C4-2B (cell line): ENCODE measurements at regions not wholly inside any gene's neighbourhood (a gene's known extent, or its start where the extent isn't known, plus 50 kb on each side); places are given as distances from the start of the nearest gene placed in this dataset.

Experiments used
- ZFX ChIP-seq: fragments of 450-650 bp; IDR thresholded peaks from 2 replicates; pipeline ENCODE4 v1.6.1; 2017
- TF ChIP-seq, protein P1 (sequence below): fragments of 450-650 bp; conservative IDR thresholded peaks from 2 replicates; pipeline ENCODE4 v1.5.1; 2017; ENCODE audit warnings: mild to moderate bottlenecking

DNA sequence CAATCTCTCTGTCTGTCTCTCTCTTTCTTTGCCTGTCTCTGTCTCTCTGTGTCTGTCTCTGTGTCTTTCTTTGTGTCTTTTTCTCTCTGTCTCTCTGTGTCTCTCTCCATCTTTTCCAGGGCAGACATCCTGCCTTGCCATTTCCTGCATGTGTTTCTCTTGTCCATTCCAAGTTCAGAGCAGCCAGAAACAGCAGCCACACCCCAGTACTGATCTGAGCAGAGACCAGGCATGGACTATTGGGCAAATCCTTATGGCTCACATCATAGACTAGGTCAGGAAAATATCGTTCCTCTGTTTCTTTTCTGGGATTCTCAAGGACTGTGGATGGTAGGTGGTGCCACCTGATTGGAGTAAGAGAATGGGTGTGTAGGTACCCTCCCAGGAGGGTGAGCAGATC, 95.8 kb downstream of the RAMP3 start:
- TF ChIP-seq, protein P1, sequence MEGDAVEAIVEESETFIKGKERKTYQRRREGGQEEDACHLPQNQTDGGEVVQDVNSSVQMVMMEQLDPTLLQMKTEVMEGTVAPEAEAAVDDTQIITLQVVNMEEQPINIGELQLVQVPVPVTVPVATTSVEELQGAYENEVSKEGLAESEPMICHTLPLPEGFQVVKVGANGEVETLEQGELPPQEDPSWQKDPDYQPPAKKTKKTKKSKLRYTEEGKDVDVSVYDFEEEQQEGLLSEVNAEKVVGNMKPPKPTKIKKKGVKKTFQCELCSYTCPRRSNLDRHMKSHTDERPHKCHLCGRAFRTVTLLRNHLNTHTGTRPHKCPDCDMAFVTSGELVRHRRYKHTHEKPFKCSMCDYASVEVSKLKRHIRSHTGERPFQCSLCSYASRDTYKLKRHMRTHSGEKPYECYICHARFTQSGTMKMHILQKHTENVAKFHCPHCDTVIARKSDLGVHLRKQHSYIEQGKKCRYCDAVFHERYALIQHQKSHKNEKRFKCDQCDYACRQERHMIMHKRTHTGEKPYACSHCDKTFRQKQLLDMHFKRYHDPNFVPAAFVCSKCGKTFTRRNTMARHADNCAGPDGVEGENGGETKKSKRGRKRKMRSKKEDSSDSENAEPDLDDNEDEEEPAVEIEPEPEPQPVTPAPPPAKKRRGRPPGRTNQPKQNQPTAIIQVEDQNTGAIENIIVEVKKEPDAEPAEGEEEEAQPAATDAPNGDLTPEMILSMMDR = no peak
- TF ChIP-seq ZFX = no peak
